Fibroblast of skin of left quadriceps (primary cell): ENCODE measurements at regions not wholly inside any gene's neighbourhood (a gene's known extent, or its start where the extent isn't known, plus 50 kb on each side); places are given as distances from the start of the nearest gene placed in this dataset.
"Not testable (repeated sequence)": the region's sequence is repeated elsewhere in the genome, so short reads cannot be mapped to it uniquely, and the experiment has no call there.

ENCODE experiments used
- DNase-seq, 2 experiments: peaks; one replicate each; pipeline ENCODE4 v3.0.0-alpha.2; 2013; ENCODE audit warnings: low read depth in 2 of 2

DNA sequence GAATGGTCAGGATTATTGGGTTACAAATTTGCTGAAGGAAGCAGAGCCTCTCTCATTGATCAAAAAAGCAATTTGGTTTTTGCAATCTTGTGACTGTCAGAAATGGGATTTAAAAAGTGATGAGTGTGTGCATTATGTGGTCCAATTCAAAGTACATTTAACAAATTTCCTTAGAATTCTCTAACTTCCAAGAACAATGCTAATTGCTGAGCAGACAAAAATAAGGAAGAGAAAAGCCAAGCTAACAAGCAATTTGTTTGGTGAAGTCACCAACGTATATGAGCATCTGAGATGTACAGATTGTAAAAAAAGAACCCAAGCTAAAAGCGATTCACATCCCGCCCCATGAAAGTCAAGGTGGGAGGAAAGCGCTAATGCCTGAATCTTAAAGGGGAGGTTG is 1643.9 kb downstream of the CDH8 start:
- no peak for DNase-seq

GRCh38 chr16:60371591-60371990 is 1637.5 kb upstream of the GOT2 start:
- no peak for DNase-seq

GRCh38 chr16:60367739-60368138 is 1633.6 kb upstream of the GOT2 start:
- no peak for DNase-seq

DNA sequence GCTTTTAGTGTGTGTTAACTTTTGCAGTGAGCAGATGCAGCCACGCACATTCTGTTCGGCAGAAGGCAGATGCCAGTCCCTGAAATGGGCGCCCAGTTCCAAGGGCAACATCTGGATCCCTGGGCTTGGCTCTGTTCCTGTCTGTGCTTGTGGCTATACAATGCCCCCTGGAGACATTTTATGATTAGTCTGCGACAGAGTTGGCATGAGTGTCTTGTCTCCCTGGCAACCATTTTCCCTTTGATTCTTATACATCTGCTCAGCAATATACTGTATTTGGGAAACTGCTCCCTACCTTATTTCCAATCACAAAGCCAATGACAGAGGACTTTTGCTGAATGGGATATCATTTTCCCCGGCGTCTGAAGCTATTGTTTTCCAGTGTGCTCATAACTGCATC is 1629.5 kb upstream of the GOT2 start:
- no peak for DNase-seq

DNA sequence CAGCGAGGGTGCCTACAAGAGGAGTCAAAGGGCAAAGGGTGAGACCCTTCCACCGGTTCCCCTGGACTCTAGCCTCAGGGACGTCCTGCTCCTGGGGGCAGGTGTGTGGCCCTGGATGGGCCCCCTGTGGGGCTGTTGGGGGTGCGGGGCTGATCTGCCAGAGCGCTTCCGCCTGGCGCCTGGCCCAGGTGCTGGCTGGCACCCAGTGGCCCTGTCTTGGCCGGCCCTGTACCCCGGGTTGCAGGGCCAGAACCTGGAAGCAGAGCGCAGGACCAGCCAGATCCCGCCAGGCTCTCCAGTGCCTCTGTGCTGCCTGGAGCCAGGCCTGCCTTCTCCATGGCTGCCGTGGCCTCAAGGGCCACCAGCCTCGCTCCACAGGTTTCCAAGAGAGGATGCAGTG is 1625.8 kb upstream of the GOT2 start:
- not testable (repeated sequence) for DNase-seq

DNA sequence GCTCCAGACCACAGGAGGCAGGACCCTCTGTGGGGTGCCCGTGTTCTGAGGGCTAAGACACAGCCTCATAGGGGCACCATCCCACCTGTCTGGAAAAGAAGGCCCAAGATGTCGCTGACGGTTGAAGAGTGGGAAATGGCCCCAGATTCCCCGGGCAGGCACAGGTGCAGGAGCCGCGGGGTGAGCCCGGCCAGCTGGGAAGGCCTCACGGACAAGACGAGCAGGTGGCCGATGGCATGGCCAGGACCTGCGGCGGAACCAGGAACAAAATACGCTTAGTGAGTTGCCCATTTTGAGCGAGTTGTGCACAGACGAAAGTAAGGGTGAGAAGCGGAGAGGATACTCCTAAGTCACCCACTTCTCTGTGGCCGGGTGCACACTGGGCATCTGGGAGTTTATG is 1625.3 kb upstream of the GOT2 start:
- DNase-seq: not testable (repeated sequence)

GRCh38 chr16:60357876-60358522 is 1623.9 kb upstream of the GOT2 start:
- DNase-seq: not testable (repeated sequence)

- no peak for DNase-seq
Observed at GRCh38 chr16:60346256-60346655, 1612.1 kb upstream of the GOT2 start.

- DNase-seq: no peak
Observed at GRCh38 chr16:60337671-60338070, 1603.6 kb upstream of the GOT2 start.

DNA sequence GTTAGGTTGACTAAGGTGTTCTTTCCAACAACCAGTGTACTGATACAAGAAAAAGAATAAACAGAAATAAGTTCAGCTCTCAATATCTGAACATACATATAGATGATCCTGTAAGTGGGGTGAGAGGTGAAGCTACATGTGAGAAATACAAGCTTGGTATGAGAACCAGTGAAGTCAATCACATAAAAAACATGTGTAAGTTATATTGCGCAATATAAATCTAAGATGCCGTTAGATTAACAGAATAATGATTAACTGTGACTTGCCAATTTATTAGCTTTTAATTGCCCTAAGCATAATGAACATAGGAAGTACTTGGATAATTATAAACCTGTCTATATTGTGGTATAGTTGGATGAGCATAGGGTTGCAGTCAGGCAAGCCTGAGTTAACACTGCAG is 1597.1 kb upstream of the GOT2 start:
- no peak for DNase-seq

DNA sequence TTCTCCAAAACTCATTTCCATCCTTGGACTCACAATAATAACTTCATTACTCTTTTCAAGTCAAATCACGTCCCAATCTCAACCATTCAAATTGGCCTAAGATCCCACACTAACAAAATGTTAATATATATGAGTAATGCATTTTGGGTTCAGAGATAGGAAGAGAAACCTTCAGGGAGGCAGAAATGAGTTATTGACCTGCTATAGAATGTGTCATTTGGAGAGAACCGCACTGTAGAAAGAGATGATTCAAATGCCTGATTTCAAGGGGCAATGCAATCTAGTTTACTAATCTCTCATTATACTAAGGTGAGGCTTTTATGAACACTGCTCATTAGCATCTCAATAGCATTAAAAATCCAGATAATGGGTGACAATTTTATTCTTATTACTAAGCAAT is 1595.0 kb upstream of the GOT2 start:
- peak; percentile 3 to 13 for DNase-seq

GRCh38 chr16:60328152-60328551 is 1594.0 kb upstream of the GOT2 start:
- no peak for DNase-seq

DNA sequence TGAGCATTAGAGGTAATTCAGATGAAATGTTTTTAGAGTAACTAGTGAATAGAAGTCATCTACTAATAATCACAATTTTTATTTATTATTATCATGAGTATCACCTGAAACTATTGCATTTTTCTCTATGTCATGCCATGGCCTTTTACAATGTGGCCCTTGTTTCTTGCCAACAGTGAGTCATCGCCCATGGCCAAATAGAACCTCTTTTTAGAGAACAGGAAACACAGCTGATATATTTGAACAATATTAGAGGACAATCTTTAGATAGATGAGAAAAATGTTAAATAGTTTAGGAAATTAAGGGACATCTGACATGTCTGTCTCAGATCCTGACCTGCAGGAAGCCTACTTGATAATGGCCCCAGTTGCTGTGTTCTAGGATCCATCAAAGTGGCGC is 1584.4 kb upstream of the GOT2 start:
- no peak for DNase-seq

DNA sequence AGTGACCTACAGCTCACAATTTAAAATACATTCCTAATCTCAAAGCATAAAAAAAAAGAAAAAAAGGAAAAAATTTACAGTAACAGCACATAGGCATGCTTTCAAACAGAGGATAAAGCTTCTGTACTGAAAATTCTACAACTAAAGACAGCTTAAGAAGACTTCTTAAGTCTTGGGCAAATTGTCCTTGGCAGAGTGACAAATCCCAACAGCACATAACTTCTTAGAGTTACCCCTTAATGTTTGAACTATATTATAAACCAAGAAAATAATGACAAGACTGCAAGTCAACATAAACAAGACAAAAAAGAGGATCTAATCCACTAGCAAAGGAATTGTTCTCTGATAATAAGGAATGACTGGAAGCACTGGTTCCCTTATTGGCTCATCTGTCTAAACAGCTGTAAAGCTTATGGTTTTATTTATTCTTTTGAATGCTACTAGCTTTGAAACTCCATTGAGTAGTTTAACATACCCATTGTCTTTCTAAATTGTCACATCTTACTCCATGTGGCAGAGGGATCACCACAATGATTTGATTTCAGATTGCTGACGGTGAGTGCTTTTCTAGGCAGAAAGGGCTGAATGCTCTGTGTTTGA is 1576.8 kb upstream of the GOT2 start:
- no peak for DNase-seq

DNA sequence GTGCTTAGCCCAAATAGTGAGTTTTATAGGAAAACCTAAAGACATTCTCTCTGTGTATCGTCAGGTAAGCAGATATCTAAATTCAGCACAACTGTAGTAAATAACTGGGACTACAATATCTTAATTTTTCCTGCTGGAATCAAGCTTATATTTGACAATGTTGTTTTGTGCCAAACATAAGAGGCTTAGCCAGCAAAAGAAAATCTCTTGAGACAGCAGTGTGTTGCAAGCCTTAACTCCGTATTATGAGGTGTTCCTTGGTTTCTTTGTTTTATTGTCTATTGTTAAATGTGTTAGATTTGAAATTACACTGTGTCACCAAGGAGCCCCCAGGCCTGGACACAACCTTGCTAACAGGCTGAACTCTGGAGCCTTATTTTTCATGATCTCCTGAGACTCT is 1570.6 kb upstream of the GOT2 start:
- no peak for DNase-seq

DNA sequence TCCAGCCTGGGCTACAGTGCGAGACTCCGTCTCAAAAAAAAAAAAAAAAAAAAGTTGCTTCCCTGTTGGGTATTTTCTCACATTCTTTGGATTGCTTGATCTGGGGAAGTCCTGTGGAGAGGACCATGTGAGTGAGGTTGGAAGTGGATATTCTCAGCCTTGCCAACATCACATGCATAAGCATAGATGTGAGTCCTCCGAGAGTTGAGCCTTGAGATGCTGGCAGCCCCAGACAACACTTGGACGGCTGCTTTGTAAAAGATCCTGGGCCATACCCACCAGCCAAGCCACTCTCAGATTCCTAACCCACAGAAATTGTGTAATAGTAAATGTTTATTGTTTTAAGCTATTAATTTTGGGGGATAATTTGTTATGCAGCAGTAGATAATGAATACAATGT is 1570.0 kb upstream of the GOT2 start:
- DNase-seq: no peak

- no peak for DNase-seq
Observed at GRCh38 chr16:60302676-60303075, 1568.6 kb upstream of the GOT2 start.

GRCh38 chr16:60302261-60302660 is 1568.1 kb upstream of the GOT2 start:
- no peak for DNase-seq

DNA sequence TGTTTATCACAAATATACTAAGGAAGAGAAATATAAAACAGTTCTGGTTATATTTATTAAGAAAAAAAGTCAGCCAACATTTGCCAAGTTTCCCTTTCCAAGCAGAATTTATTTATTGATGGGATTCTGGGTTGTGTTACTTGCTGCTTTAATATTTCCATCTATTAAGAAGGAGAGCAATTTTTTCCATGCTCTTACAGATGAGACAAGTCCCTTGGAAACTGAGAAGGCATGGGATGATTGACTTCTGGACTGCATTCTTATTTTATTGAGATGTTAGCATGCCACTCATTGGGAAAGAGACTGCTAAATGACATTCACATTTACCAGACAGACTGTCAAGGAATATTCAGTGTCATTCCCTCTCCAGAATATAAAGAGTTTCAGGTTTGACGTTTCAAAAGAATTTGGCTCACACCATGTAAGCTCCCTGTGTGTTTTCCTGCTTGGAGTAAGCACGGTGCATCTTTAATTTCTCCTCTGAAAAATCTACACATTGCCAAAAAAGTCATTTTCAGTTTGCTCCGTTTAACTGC is 1565.2 kb upstream of the GOT2 start:
- DNase-seq: no peak

DNA sequence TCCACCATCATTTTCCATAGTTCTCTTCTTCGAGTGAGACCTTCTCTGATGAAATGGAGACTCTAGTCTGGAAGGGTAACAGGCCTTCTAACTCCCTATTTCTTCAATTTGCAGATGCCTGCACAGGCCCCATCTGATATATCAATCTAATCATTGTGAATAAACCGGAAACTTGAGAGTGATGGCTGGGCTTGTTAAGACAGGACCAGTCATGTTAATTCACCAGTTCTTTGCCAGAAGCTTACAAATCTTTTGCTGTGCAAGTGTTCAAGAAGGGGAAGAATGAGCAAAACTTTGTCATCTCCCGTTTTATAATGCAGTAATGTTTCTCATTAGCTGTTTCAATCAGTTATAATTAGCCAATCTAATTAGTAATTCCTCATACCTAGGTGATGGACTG is 1561.3 kb upstream of the GOT2 start:
- DNase-seq: no peak

GRCh38 chr16:60285794-60286193 is 1551.7 kb upstream of the GOT2 start:
- no peak for DNase-seq

DNA sequence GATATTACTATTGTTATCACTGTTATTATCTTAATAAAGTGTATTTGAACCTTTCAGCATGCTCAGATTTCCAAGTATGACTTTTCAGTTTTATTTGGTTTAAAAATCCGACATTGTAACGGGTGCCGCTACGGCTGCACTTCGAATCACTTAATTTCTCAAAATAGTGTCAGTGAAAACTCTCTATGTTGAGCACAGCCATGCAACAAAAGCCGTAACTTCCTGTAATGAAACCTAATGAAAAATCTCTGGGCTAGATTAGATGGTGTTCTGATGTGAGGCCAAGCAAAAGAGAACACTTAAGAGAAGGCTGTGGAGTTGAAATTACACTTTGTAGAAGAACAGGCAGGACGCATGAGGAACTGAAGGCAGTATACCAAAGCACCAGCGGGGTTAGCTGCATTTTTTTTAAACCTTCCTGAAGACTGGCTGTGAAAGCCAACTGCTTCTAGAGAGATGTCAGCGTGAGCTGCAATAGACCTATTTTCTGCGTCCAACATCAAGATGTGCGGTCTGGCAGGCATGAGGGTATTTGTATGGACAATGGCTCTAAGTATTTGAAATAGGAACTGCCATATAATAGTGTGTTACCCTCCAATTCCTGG is 1545.0 kb upstream of the GOT2 start:
- DNase-seq: no peak

DNA sequence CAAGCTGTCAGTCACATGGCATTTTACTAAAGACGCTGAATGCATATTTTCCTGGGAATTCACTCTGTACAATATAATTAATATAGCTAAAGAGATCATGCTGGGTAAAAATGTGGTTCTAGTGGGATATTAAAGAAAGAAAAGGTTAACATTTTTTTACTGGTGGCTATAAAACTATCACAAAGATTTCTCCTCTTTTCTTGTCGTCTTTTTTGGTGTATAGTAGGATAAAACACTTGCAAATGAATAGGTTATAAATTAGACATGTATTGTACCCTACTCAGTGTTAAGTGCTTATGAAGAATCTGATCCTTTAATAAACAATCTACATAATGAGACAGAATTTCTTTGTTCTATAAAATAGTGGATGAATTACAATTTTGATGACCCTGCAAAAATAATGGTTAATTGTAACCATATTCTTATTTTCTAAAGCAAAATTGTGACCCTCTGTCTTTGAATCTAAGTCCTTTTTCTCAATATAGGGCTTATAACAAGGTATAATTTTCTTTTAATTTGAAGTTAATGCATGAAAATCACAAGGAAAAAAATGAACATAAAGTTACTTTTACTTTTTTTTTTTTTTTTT is 1540.4 kb upstream of the GOT2 start:
- no peak for DNase-seq
